ENCODE measurements at regions not wholly inside any gene's neighbourhood (a gene's known extent, or its start where the extent isn't known, plus 50 kb on each side); places are given as distances from the start of the nearest gene placed in this dataset.

DNA sequence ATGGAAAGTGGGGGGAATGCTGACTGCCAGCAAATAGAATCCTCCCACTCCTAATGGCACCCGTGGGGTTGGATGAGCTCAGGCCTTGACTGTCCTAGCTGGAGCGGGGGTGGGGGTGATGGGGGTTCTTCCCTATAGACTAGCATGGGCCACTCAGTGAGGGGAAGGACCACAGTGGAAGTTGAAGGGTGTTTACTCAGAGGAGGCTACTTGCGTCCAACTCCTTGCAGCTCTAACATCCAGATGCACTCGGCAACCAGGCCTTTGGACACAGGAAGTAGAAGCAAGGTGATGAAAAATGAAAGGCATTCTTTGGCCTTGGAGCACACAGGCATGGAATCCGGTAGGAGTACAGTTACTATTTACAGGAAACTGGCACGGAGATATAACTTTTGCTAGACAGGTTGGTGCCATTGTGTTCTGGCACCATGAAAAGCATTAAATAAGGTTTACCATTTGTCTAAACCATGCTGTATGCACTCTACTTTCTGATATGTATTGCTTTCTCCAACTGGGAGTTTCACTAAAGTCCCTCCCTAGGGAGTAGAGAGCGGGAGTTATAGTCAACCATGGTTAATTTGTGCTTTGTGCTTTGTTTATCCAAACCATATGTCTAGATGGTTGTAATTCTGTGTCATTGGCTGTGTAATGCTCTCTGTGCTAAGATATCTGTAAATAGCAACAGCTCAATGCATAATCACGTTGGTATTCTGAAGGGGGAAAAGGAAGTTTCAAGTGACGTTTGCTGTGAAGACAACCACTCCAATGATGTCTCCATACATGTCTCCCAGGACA is 125.3 kb downstream of the TSHZ3 start:
- Mint-ChIP-seq H3K27me3 (peaks cover 4% of the 10 kb centered on the region), H3K9me3 (ENCODE audit: low read depth) (peaks cover 3% of the 10 kb centered on the region), H3K4me3 (no peak overlapping the region), H3K4me1 (ENCODE audit: low read depth) (peaks cover 13% of the 10 kb centered on the region), H3K27ac (no peak overlapping the region), H3K36me3 (peaks cover 2% of the 10 kb centered on the region)

- H3K9me3 Mint-ChIP-seq (ENCODE audit: low read depth), result peaks cover 3% of the 10 kb centered on the region
- no peaks in the 10 kb centered on the region for H3K27me3 Mint-ChIP-seq
- H3K27ac Mint-ChIP-seq, result no peak overlapping the region
- H3K4me3 Mint-ChIP-seq, result no peak overlapping the region
- no peaks in the 10 kb centered on the region for H3K36me3 Mint-ChIP-seq
- peaks cover 13% of the 10 kb centered on the region for H3K4me1 Mint-ChIP-seq (ENCODE audit: low read depth)
These were observed 128.7 kb downstream of the TSHZ3 start for GRCh38 chr19:31220540-31220939.

DNA sequence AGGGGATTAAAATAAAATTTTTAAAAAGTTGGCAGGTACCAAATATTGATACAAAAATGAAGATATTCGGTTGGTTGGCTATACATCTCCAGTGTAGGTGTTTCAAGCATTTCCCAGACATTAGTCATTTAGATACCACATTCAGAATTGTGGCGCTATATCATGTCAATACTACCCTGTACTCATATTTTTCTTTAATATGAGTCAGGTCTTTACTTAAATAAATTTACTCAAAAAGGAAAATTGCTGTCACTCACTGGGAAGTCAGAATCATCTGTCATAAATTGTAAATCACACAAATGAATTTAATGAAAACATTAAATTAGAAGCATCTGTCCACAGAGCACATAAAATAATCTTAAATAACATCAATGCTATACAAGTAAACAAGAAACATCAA is 134.2 kb downstream of the TSHZ3 start:
- H3K27ac Mint-ChIP-seq, result peak overlapping the region; percentile 95
- no peaks in the 10 kb centered on the region for H3K36me3 Mint-ChIP-seq
- H3K4me1 Mint-ChIP-seq (ENCODE audit: low read depth), result peaks cover 26% of the 10 kb centered on the region
- no peaks in the 10 kb centered on the region for H3K27me3 Mint-ChIP-seq
- peak overlapping the region; percentile 64 for H3K4me3 Mint-ChIP-seq
- peaks cover 4% of the 10 kb centered on the region for H3K9me3 Mint-ChIP-seq (ENCODE audit: low read depth)

GRCh38 chr19:31214086-31214485 is 135.2 kb downstream of the TSHZ3 start:
- peaks cover 4% of the 10 kb centered on the region for H3K9me3 Mint-ChIP-seq (ENCODE audit: low read depth)
- H3K4me1 Mint-ChIP-seq (ENCODE audit: low read depth), result peaks cover 24% of the 10 kb centered on the region
- H3K27ac Mint-ChIP-seq, result peak overlapping the region; percentile 95
- peak overlapping the region; percentile 62 for H3K4me3 Mint-ChIP-seq
- H3K27me3 Mint-ChIP-seq, result no peaks in the 10 kb centered on the region
- no peaks in the 10 kb centered on the region for H3K36me3 Mint-ChIP-seq

DNA sequence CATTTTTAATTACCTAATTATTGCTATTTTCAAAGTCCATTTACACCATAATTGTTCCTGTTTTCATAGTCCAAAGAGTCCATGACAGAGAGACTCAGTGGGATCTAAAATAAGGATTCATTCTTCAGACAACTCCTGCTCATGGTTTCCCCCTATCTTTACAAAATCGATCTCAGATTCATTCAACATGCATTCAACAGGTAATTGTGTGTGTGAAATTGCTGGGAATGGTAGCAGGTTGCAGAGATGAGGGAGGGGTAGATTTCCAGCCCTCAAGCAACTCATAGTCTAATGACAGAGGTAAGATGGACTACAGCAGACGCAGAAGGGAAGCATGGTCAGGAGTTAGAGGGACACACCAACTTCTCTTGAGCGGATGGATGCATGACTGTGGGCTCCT is 138.1 kb downstream of the TSHZ3 start:
- peaks cover 24% of the 10 kb centered on the region for H3K4me1 Mint-ChIP-seq (ENCODE audit: low read depth)
- H3K27ac Mint-ChIP-seq, result no peak overlapping the region
- no peak overlapping the region for H3K4me3 Mint-ChIP-seq
- peaks cover 2% of the 10 kb centered on the region for H3K36me3 Mint-ChIP-seq
- H3K27me3 Mint-ChIP-seq, result no peaks in the 10 kb centered on the region
- peaks cover 4% of the 10 kb centered on the region for H3K9me3 Mint-ChIP-seq (ENCODE audit: low read depth)

DNA sequence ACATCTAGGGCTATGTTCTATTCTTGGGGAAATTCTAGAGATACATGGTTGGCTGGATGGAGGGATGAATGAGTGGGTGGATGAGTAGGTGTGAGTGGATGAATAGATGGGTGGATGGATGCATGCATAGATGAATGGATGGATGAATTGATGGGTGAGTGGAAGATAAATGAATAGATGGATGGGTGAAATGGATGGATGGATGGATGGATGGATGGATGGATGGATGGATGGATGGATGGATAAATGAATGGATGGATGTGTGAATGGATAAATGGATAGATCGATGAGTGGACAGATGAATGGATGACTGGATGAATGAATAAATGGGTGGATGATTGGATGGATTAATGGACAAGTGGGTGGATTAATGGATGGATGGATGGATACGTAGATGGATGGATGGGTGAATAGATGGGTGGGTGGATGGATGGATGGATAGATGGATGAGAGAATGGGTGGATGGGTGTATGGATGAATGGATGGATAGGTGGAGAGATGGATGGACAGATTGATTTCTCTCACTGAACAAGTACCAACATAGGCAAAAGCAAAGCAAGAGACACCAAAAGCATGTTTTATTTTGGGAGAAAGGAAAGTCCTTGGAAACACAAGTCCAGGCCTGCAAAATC is 143.2 kb downstream of the TSHZ3 start:
- Mint-ChIP-seq H3K9me3 (ENCODE audit: low read depth) (no peaks in the 10 kb centered on the region), H3K4me1 (ENCODE audit: low read depth) (no peaks in the 10 kb centered on the region), H3K36me3 (peaks cover 2% of the 10 kb centered on the region)

DNA sequence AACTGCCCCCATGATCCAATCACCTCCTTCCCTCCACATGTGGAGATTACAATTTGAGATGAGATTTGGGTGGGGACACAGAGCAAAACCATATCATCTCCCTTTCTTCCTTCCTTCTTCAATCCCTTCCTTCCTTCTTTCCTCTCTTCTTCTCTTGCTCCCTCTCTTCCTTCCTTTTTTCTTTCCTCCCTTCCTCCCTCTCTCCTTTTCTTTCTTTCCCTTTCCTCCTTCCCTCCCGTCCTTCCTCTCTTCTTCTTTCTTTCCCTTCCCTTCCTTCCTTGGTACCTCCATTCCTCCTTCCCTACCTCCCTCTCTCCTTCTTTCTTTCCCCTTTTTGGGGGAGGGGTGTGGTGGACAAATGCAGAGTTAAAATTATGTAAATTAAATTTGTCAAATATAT is 145.1 kb downstream of the TSHZ3 start:
- Mint-ChIP-seq H3K27ac (no peak overlapping the region), H3K4me1 (ENCODE audit: low read depth) (no peaks in the 10 kb centered on the region)

More for the DNA sequence above, 143.2 kb downstream of the TSHZ3 start:
- Mint-ChIP-seq H3K27ac (no peak overlapping the region), H3K4me3 (no peak overlapping the region), H3K27me3 (peaks cover 9% of the 10 kb centered on the region)

DNA sequence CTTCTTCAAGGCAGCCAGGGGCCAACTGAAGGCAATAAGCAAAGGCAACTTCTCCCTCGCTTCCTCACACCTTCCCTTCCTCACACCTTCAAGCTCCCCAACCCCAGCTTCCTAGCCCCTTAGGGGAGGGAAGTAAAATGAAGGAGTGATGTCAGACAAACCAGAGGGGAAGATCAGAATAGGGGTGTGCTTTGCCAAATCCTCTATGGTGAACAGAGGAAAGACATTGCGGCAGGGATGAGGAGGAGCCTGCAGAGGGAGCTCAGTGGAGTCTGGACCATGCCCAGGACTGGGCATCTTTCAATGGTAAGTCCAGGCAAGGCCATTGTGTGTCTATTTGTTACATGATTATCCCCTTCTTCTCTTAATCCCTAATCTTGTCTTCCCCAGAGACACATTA is 164.0 kb downstream of the TSHZ3 start:
- peaks cover 5% of the 10 kb centered on the region for H3K27me3 Mint-ChIP-seq
- H3K4me1 Mint-ChIP-seq (ENCODE audit: low read depth), result no peaks in the 10 kb centered on the region
- no peaks in the 10 kb centered on the region for H3K36me3 Mint-ChIP-seq
- no peak overlapping the region for H3K4me3 Mint-ChIP-seq
- H3K27ac Mint-ChIP-seq, result no peak overlapping the region
- H3K9me3 Mint-ChIP-seq (ENCODE audit: low read depth), result peaks cover 9% of the 10 kb centered on the region

More for the DNA sequence above, 145.1 kb downstream of the TSHZ3 start:
- H3K27me3 Mint-ChIP-seq, result peaks cover 9% of the 10 kb centered on the region
- peaks cover 2% of the 10 kb centered on the region for H3K36me3 Mint-ChIP-seq
- no peaks in the 10 kb centered on the region for H3K9me3 Mint-ChIP-seq (ENCODE audit: low read depth)
- no peak overlapping the region for H3K4me3 Mint-ChIP-seq

DNA sequence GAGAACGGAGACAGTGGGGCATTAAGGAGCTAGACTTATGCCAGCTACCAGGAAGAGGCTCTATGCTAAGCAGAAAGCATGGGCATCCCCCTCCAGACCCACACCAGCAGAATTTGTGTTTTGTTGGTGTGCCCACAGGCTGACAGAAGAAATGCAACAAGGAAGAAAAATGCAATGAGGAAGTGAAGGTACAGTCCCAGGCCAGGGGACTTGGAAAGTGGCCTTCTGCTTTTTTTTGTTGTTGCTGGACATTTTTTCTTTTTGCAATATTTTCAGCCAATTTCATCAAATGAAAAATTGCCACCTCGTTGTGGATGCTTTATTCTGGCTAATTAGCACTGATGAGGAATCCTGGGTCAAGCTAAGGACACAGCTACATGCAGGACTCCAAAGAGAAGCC is 167.7 kb downstream of the TSHZ3 start:
- no peaks in the 10 kb centered on the region for H3K4me1 Mint-ChIP-seq (ENCODE audit: low read depth)
- no peaks in the 10 kb centered on the region for H3K9me3 Mint-ChIP-seq (ENCODE audit: low read depth)
- no peak overlapping the region for H3K27ac Mint-ChIP-seq
- no peaks in the 10 kb centered on the region for H3K36me3 Mint-ChIP-seq
- H3K4me3 Mint-ChIP-seq, result no peak overlapping the region
- H3K27me3 Mint-ChIP-seq, result peaks cover 2% of the 10 kb centered on the region

DNA sequence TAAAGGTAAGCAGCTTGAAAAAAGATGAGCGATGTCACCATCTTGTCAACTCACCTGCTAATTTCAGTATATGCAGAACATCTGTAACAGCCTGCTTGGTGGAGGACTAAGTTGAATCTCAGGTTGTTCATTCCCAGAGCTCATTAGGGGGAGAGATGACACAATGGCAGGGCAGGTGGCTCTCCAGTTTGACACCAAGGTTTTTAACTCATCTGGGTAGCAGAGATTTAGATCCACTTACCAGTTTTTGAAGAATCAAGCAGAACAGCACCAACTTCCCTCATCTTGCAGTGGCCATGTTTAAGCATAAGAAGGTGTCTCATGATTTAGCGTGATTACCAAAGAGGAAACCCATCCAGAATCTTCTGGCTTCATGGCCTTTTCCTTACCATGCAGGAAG is 168.3 kb downstream of the TSHZ3 start:
- no peak overlapping the region for H3K4me3 Mint-ChIP-seq
- no peaks in the 10 kb centered on the region for H3K4me1 Mint-ChIP-seq (ENCODE audit: low read depth)
- H3K27me3 Mint-ChIP-seq, result peaks cover 2% of the 10 kb centered on the region
- no peaks in the 10 kb centered on the region for H3K9me3 Mint-ChIP-seq (ENCODE audit: low read depth)
- no peak overlapping the region for H3K27ac Mint-ChIP-seq
- H3K36me3 Mint-ChIP-seq, result no peaks in the 10 kb centered on the region

DNA sequence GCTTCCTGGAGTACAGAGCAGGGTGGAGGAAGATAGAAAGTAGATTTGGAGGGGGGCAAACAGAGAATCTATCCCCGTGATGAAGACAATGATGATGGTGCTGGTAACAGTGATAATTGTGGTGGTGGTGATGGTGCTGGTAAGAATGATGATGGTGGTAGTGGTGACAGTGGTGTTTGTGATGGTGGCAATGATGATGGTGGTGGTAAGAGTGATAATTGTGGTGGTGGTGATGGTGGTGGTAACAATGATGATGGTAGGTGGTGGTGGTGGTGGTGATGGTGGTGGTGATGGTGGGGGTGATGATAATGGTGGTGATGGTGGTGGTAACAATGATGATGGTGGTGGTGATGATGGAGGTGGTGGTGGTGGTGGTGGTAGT is 169.8 kb downstream of the TSHZ3 start:
- H3K27me3 Mint-ChIP-seq, result peaks cover 5% of the 10 kb centered on the region
- H3K4me3 Mint-ChIP-seq, result no peak overlapping the region
- H3K27ac Mint-ChIP-seq, result no peak overlapping the region

DNA sequence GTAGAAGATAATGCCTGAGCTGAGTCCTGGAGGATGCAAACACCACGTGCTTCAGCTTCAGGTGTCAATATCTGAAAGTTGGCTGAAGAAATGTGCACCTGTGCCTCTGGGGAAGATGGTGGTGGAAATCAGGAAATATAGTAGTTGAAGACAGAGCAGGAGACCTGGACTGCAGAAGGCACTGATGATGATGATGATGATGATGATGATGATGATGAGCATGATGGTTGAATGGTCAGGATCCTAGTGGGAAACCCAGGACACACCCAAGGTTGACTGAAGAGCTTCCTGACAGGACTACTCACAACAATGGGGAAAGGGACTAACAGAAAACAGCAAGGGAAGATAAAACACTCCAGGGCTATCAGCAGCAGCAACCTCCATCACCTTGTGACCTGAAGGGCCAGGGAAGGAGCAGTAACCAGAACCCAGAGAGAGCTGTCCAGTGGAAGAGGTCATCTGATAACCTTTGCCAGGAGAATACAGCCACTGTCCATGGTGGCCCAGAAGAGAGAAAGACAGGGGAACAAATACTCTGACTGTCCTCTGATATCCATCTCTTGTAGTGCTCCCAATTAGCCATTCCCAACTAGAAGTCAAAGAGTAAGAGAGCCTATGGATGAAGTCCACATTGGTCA is 170.3 kb downstream of the TSHZ3 start:
- no peak overlapping the region for H3K4me3 Mint-ChIP-seq
- H3K4me1 Mint-ChIP-seq (ENCODE audit: low read depth), result no peaks in the 10 kb centered on the region
- no peaks in the 10 kb centered on the region for H3K36me3 Mint-ChIP-seq
- peaks cover 5% of the 10 kb centered on the region for H3K27me3 Mint-ChIP-seq
- no peaks in the 10 kb centered on the region for H3K9me3 Mint-ChIP-seq (ENCODE audit: low read depth)
- no peak overlapping the region for H3K27ac Mint-ChIP-seq

More for the DNA sequence above, 169.8 kb downstream of the TSHZ3 start:
- Mint-ChIP-seq H3K9me3 (ENCODE audit: low read depth) (no peaks in the 10 kb centered on the region), H3K4me1 (ENCODE audit: low read depth) (no peaks in the 10 kb centered on the region), H3K36me3 (no peaks in the 10 kb centered on the region)

DNA sequence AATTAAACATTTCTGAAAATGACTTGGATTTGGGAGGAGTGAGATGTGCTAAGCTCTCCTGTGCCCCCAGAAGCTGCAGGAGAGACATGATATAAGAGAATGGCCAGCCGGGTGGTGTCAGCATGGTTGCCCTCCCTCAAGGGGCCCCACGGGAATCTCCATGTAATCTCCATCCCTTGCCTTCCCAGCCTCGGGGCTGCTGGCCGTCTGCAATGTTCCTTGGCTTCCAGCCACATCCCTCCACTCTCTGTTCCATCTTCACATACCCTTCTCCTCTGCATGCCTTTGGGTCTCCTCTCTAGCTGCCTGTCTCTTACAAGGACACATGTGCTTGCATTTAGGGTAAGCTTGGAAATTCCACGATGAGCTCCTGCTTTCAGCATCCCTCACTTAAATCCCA is 172.0 kb downstream of the TSHZ3 start:
- H3K9me3 Mint-ChIP-seq (ENCODE audit: low read depth), result no peaks in the 10 kb centered on the region
- peaks cover 5% of the 10 kb centered on the region for H3K27me3 Mint-ChIP-seq
- no peak overlapping the region for H3K4me3 Mint-ChIP-seq
- no peaks in the 10 kb centered on the region for H3K36me3 Mint-ChIP-seq
- no peak overlapping the region for H3K27ac Mint-ChIP-seq
- H3K4me1 Mint-ChIP-seq (ENCODE audit: low read depth), result no peaks in the 10 kb centered on the region

GRCh38 chr19:31175564-31176348 is 173.5 kb downstream of the TSHZ3 start:
- no peak overlapping the region for H3K4me3 Mint-ChIP-seq
- H3K36me3 Mint-ChIP-seq, result no peaks in the 10 kb centered on the region
- peaks cover 5% of the 10 kb centered on the region for H3K27me3 Mint-ChIP-seq
- no peaks in the 10 kb centered on the region for H3K9me3 Mint-ChIP-seq (ENCODE audit: low read depth)
- H3K27ac Mint-ChIP-seq, result no peak overlapping the region
- no peaks in the 10 kb centered on the region for H3K4me1 Mint-ChIP-seq (ENCODE audit: low read depth)

DNA sequence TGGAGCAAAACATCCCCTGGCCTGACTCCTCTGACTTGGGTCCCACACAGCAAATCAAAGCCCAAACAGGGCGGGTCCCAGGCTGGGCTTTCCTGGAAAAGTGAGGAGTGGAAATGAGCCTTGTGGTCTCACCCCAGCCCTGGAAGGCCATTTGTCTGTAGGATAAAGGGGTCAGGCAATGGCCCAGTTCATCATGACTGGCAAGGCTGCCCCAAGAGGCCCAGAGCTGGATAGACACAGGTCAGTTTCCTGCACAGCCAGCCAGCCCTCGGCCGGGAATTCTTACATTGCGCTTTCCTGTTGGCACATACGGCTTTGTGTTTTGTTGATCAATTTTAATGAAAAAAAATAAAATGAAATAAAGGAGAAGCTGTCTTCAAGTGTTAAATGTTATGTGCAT is 174.3 kb downstream of the TSHZ3 start:
- peaks cover 5% of the 10 kb centered on the region for H3K27me3 Mint-ChIP-seq
- H3K4me1 Mint-ChIP-seq (ENCODE audit: low read depth), result no peaks in the 10 kb centered on the region
- no peaks in the 10 kb centered on the region for H3K36me3 Mint-ChIP-seq
- H3K9me3 Mint-ChIP-seq (ENCODE audit: low read depth), result no peaks in the 10 kb centered on the region
- no peak overlapping the region for H3K27ac Mint-ChIP-seq
- no peak overlapping the region for H3K4me3 Mint-ChIP-seq

Data from activated naive CD8-positive, alpha-beta T cell (primary cell).